Fibroblast of pulmonary artery (primary cell): ENCODE measurements at regions not wholly inside any gene's neighbourhood (a gene's known extent, or its start where the extent isn't known, plus 50 kb on each side); places are given as distances from the start of the nearest gene placed in this dataset.

Experiments
- DNase-seq: peaks from one replicate; pipeline ENCODE4 v3.0.0-alpha.2; 2010; ENCODE audit warnings: low read depth
- H3K4me3 ChIP-seq: replicated peaks from 2 replicates; pipeline ENCODE4 v1.5.1; 2011; ENCODE audit warnings: low read depth, mild to moderate bottlenecking, control low read depth, low read length, moderate library complexity
- CTCF ChIP-seq: IDR thresholded peaks from 2 replicates; pipeline ENCODE4 v1.5.1; 2011; ENCODE audit warnings: mild to moderate bottlenecking, control low read depth, low read length, inconsistent platforms; ENCODE audit errors: missing control alignments

DNA sequence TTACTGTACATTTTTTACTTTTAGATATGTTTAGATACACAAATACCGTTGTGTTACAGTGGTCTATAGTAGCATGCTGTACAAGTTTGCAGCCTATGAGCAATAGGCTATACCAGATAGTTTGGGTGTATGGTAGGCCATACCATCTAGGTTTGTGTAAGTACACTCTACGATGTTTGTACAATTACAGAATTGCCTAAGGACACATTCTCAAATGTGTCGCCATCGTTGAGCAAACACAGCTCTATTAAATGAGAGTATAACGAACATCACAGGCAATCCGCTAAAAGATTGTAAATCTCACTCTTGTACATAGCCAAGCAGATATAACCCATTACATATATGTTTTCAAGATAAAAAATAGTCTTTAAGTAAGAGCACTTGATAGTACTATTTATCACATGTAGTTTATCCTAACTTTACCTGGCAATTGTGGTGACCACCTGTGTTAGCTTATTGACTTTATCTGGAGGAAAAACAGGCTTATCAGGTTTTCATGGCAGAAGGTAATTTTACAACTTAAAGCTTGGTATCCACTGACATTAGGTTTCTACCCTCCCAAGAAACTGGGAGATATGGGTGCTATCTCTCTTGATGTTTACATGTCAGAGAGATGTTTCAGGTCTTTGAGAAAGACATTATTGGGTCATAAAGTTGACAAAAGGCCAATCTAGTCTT lies 898.7 kb downstream of the NSUN3 start:
- no peak for TF ChIP-seq CTCF
- DNase-seq = no peak

GRCh38 chr3:94965867-94966475 lies 903.1 kb downstream of the NSUN3 start:
- TF ChIP-seq CTCF = no peak
- DNase-seq = no peak
- no peak overlapping the region for H3K4me3 ChIP-seq

More for the DNA sequence above, 898.7 kb downstream of the NSUN3 start:
- H3K4me3 ChIP-seq = no peak overlapping the region

DNA sequence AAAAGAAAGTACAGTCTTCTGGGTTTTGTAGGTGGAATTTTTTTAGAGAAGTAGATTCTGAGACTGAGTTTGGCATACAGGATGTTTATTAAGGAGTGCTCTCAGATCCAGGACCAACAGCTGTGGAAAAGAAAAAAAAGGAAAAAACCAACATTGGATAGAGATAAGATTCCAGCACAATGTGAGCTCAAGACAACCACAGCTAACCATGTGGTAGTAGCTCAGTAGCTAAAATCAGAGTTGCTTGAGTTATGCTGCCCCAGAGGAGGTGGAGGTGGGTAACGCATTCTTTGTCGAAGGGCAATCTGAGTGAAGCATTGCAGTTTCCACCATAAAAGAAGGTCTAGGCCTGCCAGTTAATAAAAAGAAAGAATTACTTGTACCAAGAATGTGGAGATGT lies 904.3 kb downstream of the NSUN3 start:
- TF ChIP-seq CTCF = no peak
- H3K4me3 ChIP-seq = no peak overlapping the region
- DNase-seq = no peak

- no peak for DNase-seq
- no peak for TF ChIP-seq CTCF
- no peak overlapping the region for H3K4me3 ChIP-seq
Observed at GRCh38 chr3:94968519-94968918, 905.7 kb downstream of the NSUN3 start.

- DNase-seq = no peak
Observed at GRCh38 chr3:94972066-94972465, 909.2 kb downstream of the NSUN3 start.

GRCh38 chr3:94978084-94978483 lies 915.2 kb downstream of the NSUN3 start:
- DNase-seq = no peak
- no peak for TF ChIP-seq CTCF
- H3K4me3 ChIP-seq = no peak overlapping the region

More at GRCh38 chr3:94972066-94972465, 909.2 kb downstream of the NSUN3 start:
- TF ChIP-seq CTCF = no peak
- H3K4me3 ChIP-seq = no peak overlapping the region

- H3K4me3 ChIP-seq = no peak overlapping the region
- no peak for TF ChIP-seq CTCF
Observed at GRCh38 chr3:94985778-94986177, 922.9 kb downstream of the NSUN3 start.

More at GRCh38 chr3:94985778-94986177, 922.9 kb downstream of the NSUN3 start:
- DNase-seq = no peak
